CD4-positive, alpha-beta T cell (primary cell): ENCODE measurements at regions not wholly inside any gene's neighbourhood (a gene's known extent, or its start where the extent isn't known, plus 50 kb on each side); places are given as distances from the start of the nearest gene placed in this dataset.

Source experiments
- ATAC-seq: fragments of 200-7000 bp; cut with Tn5 transposase; one replicate; pipeline ENCODE4 v1.10.0; 2022; ENCODE audit warnings: mild to moderate bottlenecking; ENCODE audit not compliant: poor library complexity
- CTCF ChIA-PET: fragments of 350-600 bp; sonication (Branson Sonifier 250); formaldehyde crosslinking; loops from one replicate; lab custom pipeline; 2021; ENCODE audit warnings: antibody characterized with exemption, inconsistent platforms; lab: Charles Lee
- POLR2A ChIA-PET: fragments of 350-600 bp; sonication (Branson Sonifier 250); formaldehyde crosslinking; loops from one replicate; lab custom pipeline; 2021; ENCODE audit warnings: antibody characterized with exemption, inconsistent platforms; lab: Charles Lee
- DNase-seq, 14 experiments: peaks; one replicate each; pipeline ENCODE4 v3.0.0-alpha.2; 2013 to 2020; ENCODE audit warnings: mixed read lengths in 2 of 14
- H3K27ac ChIP-seq, 2 donors: one replicate each; pipeline versions ENCODE4 v1.5.1 to v1.7.0; 2013; ENCODE audit warnings: low read length in 2 of 2, low read depth in 1 of 2, mild to moderate bottlenecking in 1 of 2
- H3K27me3 ChIP-seq, 2 experiments: 1 replicate in 1 of 2; 2 replicates in 1 of 2; pipeline versions ENCODE4 v1.6.1 to v1.7.0; 2013; ENCODE audit warnings: low read length in 2 of 2, control low read depth in 1 of 2, mild to moderate bottlenecking in 1 of 2, moderate library complexity in 1 of 2; ENCODE audit not compliant: insufficient read depth in 2 of 2, control insufficient read depth in 1 of 2
- H3K36me3 ChIP-seq: one replicate; pipeline ENCODE4 v1.6.1; 2013; ENCODE audit warnings: low read length, control low read depth; ENCODE audit not compliant: insufficient read depth
- H3K4me1 ChIP-seq: one replicate; pipeline ENCODE4 v1.6.1; 2013; ENCODE audit warnings: low read length, control low read depth; ENCODE audit not compliant: insufficient read depth
- H3K4me3 ChIP-seq: one replicate; pipeline ENCODE4 v1.5.1; 2013; ENCODE audit warnings: mild to moderate bottlenecking, low read length, moderate library complexity
- H3K9me3 ChIP-seq, 2 experiments: 1 replicate in 1 of 2; 2 replicates in 1 of 2; pipeline versions ENCODE4 v1.6.1 to v1.7.0; 2013; ENCODE audit warnings: low read length in 2 of 2, mild to moderate bottlenecking in 2 of 2, control low read depth in 1 of 2, moderate library complexity in 1 of 2; ENCODE audit not compliant: control insufficient read depth in 1 of 2, insufficient read depth in 1 of 2
- H3K27ac Mint-ChIP-seq: one replicate; pipeline ENCODE4 v1.8.0; 2020; ENCODE audit warnings: mixed read lengths
- H3K27me3 Mint-ChIP-seq: one replicate; pipeline ENCODE4 v1.8.0; 2021; ENCODE audit warnings: mixed read lengths
- H3K36me3 Mint-ChIP-seq: one replicate; pipeline ENCODE4 v1.8.0; 2021; ENCODE audit warnings: low read depth, mixed read lengths
- H3K4me1 Mint-ChIP-seq: one replicate; pipeline ENCODE4 v1.8.0; 2021; ENCODE audit warnings: low read depth, mixed read lengths
- H3K4me3 Mint-ChIP-seq: one replicate; pipeline ENCODE4 v1.8.0; 2020; ENCODE audit warnings: mild to moderate bottlenecking, mixed read lengths
- H3K9me3 Mint-ChIP-seq: one replicate; pipeline ENCODE4 v1.8.0; 2020; ENCODE audit warnings: mixed read lengths
- intact Hi-C, 2 experiments: fragments of 100-400 bp; cut with DNase I in 1 of 2; cut with micrococcal nuclease in 1 of 2; formaldehyde crosslinking; loops; one replicate each; pipeline versions ENCODE4 v1.15.1 to v1.9.0; 2023 to 2025; cut with DNase I, micrococcal nuclease
- TF ChIP-seq, protein P1 (sequence below): fragments of 200-600 bp; IDR thresholded peaks from one replicate; pipeline ENCODE4 v1.8.0; 2022; ENCODE audit warnings: antibody characterized with exemption, mild to moderate bottlenecking

- ATAC-seq: no peak
- peaks cover 6% of the 10 kb centered on the region for H3K27me3 Mint-ChIP-seq
- H3K9me3 Mint-ChIP-seq: no peaks in the 10 kb centered on the region
- no peaks in the 10 kb centered on the region for H3K4me1 ChIP-seq
- no peaks in the 10 kb centered on the region for H3K4me1 Mint-ChIP-seq
- intact Hi-C loops: no loop called here
- H3K4me3 Mint-ChIP-seq: no peak overlapping the region
- TF ChIP-seq, protein P1, sequence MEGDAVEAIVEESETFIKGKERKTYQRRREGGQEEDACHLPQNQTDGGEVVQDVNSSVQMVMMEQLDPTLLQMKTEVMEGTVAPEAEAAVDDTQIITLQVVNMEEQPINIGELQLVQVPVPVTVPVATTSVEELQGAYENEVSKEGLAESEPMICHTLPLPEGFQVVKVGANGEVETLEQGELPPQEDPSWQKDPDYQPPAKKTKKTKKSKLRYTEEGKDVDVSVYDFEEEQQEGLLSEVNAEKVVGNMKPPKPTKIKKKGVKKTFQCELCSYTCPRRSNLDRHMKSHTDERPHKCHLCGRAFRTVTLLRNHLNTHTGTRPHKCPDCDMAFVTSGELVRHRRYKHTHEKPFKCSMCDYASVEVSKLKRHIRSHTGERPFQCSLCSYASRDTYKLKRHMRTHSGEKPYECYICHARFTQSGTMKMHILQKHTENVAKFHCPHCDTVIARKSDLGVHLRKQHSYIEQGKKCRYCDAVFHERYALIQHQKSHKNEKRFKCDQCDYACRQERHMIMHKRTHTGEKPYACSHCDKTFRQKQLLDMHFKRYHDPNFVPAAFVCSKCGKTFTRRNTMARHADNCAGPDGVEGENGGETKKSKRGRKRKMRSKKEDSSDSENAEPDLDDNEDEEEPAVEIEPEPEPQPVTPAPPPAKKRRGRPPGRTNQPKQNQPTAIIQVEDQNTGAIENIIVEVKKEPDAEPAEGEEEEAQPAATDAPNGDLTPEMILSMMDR: no peak
- no peaks in the 10 kb centered on the region for H3K36me3 ChIP-seq
- H3K27ac ChIP-seq: no peak overlapping the region
- peaks cover 0 to 9% of the 10 kb centered on the region in 2 experiments for H3K9me3 ChIP-seq
- no peak for DNase-seq
- no peak overlapping the region for H3K4me3 ChIP-seq
- H3K36me3 Mint-ChIP-seq: no peaks in the 10 kb centered on the region
- no peak overlapping the region for H3K27ac Mint-ChIP-seq
- no peaks in the 10 kb centered on the region for H3K27me3 ChIP-seq
- CTCF ChIA-PET: no interaction called here
- POLR2A ChIA-PET: no interaction called here
Measured at GRCh38 chr7:22664988-22665798, 61.8 kb upstream of the IL6 start.

GRCh38 chr7:22663721-22664120, 63.3 kb upstream of the IL6 start:
- H3K36me3 Mint-ChIP-seq: no peaks in the 10 kb centered on the region
- Histone ChIP-seq H3K4me1 (no peaks in the 10 kb centered on the region), H3K9me3 (peaks cover 0 to 9% of the 10 kb centered on the region in 2 experiments), H3K27me3 (no peaks in the 10 kb centered on the region), H3K36me3 (no peaks in the 10 kb centered on the region), H3K4me3 (no peak overlapping the region), H3K27ac (no peak overlapping the region)
- H3K4me1 Mint-ChIP-seq: no peaks in the 10 kb centered on the region
- POLR2A ChIA-PET: no interaction called here
- DNase-seq (no peak), ATAC-seq (no peak)
- intact Hi-C loops: no loop called here
- CTCF ChIA-PET: no interaction called here
- H3K27me3 Mint-ChIP-seq: peaks cover 6% of the 10 kb centered on the region
- H3K27ac Mint-ChIP-seq: no peak overlapping the region
- TF ChIP-seq, protein P1: no peak
- no peak overlapping the region for H3K4me3 Mint-ChIP-seq
- H3K9me3 Mint-ChIP-seq: no peaks in the 10 kb centered on the region

DNA sequence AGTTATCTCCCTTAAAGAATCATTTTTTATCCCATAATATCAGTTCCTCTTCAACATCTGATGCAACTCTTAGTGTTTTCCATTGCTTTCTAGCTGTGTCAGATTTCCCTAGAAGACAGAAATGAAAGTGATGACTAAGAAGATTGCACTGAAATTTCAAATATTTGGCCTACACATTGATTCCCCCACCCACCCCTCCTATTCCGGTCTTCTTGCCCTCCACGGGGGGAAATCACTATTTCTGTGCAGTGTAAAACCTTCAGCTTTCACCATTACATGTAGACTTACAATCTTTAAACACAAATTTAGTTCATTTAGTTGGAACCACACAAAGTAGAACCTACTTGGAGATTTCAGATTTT, 63.7 kb upstream of the IL6 start:
- no peak for ATAC-seq
- intact Hi-C loops: no loop called here
- POLR2A ChIA-PET: no interaction called here
- Mint-ChIP-seq H3K36me3 (no peaks in the 10 kb centered on the region), H3K4me3 (no peak overlapping the region), H3K4me1 (no peaks in the 10 kb centered on the region), H3K27me3 (peaks cover 6% of the 10 kb centered on the region), H3K27ac (no peak overlapping the region), H3K9me3 (no peaks in the 10 kb centered on the region)
- Histone ChIP-seq H3K27me3 (no peaks in the 10 kb centered on the region), H3K36me3 (no peaks in the 10 kb centered on the region), H3K27ac (no peak overlapping the region), H3K9me3 (peaks cover 0 to 9% of the 10 kb centered on the region in 2 experiments), H3K4me3 (no peak overlapping the region), H3K4me1 (no peaks in the 10 kb centered on the region)
- CTCF ChIA-PET: no interaction called here
- TF ChIP-seq, protein P1: no peak
- peak in 2 of 14 experiments; percentile 18 to 20 for DNase-seq
